ENCODE measurements at regions not wholly inside any gene's neighbourhood (a gene's known extent, or its start where the extent isn't known, plus 50 kb on each side); places are given as distances from the start of the nearest gene placed in this dataset.

DNA sequence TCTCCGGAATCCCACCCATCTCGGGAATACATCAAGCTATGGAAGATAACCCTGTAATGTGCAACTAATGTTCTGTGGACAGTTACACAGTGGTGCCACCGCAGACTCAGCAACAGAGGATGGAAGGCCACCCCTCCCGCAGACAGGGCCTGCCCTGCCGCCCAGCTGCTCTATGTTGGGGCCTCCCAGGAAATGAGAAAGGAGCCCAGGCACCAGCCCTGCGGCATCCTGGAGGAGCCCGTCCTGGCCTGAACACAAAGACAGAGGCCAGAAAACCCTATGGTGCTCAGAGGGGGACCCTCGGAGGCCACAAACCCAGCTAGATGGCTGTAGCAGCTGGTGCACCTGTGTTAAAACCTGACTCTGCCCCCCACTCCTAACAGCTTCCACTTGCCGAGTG lies 216.1 kb upstream of the RPL38 start:
- Mint-ChIP-seq H3K4me1 (peaks cover 2% of the 10 kb centered on the region), H3K36me3 (ENCODE audit: low read depth) (no peaks in the 10 kb centered on the region), H3K4me3 (no peak overlapping the region), H3K9me3 (no peaks in the 10 kb centered on the region), H3K27me3 (no peaks in the 10 kb centered on the region), H3K27ac (no peak overlapping the region)
- CTCF ChIA-PET: no interaction called here
- POLR2A ChIA-PET: no interaction called here
- DNase-seq (no peak), ATAC-seq (ENCODE audit: low read depth) (no peak)
- TF ChIP-seq, protein P1, sequence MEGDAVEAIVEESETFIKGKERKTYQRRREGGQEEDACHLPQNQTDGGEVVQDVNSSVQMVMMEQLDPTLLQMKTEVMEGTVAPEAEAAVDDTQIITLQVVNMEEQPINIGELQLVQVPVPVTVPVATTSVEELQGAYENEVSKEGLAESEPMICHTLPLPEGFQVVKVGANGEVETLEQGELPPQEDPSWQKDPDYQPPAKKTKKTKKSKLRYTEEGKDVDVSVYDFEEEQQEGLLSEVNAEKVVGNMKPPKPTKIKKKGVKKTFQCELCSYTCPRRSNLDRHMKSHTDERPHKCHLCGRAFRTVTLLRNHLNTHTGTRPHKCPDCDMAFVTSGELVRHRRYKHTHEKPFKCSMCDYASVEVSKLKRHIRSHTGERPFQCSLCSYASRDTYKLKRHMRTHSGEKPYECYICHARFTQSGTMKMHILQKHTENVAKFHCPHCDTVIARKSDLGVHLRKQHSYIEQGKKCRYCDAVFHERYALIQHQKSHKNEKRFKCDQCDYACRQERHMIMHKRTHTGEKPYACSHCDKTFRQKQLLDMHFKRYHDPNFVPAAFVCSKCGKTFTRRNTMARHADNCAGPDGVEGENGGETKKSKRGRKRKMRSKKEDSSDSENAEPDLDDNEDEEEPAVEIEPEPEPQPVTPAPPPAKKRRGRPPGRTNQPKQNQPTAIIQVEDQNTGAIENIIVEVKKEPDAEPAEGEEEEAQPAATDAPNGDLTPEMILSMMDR (IDR thresholded peaks at IDR 0.05): no peak
- intact Hi-C loops (cut with micrococcal nuclease): no loop called here

DNA sequence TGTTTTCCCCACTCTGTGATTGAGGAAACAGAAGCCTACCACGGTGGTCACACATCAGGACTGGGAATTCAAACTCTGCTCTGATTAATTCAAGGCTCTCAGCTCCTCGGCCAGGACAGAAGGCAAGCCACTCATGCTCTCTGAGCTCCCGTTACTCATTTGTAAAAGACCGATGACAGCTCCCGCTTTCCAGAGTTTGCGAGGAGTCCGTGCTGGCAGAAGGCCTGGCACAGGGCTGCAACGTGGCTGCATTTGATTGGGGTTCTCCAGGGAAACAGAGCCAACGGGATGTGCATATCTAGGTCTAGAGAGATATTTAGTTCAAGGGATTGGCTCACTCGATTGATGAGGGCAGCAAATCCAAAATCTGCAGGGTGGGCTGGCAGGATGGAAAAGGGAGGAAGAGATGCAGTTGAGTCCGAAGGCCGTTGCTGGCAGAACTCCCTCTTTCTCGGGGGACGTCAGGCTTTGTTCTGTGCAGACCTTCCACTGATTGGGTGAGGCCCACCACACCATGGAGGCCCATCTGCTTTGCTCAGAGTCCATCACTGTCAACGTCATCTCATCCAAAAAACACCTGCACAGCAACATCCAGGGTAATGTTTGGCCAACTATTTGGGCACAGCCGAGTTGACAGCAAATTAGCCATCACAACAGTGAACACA lies 215.5 kb upstream of the RPL38 start:
- H3K9me3 Mint-ChIP-seq: no peaks in the 10 kb centered on the region
- H3K27ac Mint-ChIP-seq: no peak overlapping the region
- no peak overlapping the region for H3K4me3 Mint-ChIP-seq
- H3K4me1 Mint-ChIP-seq: peaks cover 2% of the 10 kb centered on the region
- DNase-seq (no peak), ATAC-seq (ENCODE audit: low read depth) (no peak)
- ChIA-PET CTCF (no interaction called here), POLR2A (no interaction called here)
- TF ChIP-seq, protein P1 (IDR thresholded peaks at IDR 0.05): no peak
- peaks cover 3% of the 10 kb centered on the region for H3K27me3 Mint-ChIP-seq
- intact Hi-C loops (cut with micrococcal nuclease): no loop called here
- H3K36me3 Mint-ChIP-seq (ENCODE audit: low read depth): no peaks in the 10 kb centered on the region

DNA sequence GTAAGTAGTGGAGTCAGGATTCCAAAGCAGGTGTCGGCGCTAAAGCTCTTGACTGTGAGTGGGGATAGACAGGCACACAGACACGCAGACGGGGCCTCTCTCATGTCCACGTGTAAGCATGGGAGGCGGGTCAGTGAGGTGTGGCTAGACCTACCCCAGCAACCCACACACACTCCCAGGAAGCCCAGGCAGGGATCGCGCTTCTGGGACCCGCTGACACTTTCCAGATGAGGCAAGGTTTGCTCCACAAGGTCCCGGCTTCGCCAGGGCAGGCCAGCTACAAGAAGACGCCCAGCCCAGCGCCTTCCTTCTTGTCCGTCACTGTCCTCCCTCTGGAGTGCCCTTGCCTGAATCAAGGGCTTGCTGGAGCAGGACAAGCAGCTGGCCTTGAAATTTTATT lies 213.8 kb upstream of the RPL38 start:
- CTCF ChIA-PET: no interaction called here

DNA sequence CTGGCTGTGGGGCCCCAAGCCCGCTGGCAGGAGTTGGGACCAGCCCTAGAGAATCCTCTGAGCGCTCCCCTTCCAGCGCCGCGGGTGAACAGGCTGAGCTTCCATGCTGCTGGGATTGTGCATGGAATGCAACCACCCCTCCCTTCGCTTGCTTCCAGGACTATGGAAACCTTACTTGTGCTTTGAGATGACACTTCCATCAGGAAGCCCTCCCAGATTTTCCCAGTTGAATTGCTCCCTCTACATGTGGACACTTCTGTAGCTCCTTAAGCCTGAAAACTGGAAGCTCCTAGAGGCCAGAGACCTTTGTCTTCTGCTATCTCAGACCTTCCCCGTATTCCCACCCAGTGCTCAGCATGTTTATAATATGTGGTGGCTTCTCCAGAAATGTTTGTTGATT lies 213.2 kb upstream of the RPL38 start:
- ChIA-PET POLR2A (no interaction called here), CTCF (no interaction called here)
- no peaks in the 10 kb centered on the region for H3K36me3 Mint-ChIP-seq (ENCODE audit: low read depth)
- ATAC-seq (ENCODE audit: low read depth) (no peak), DNase-seq (no peak)
- no peak overlapping the region for H3K4me3 Mint-ChIP-seq
- TF ChIP-seq, protein P1 (IDR thresholded peaks at IDR 0.05): no peak
- no peaks in the 10 kb centered on the region for H3K9me3 Mint-ChIP-seq
- no peaks in the 10 kb centered on the region for H3K4me1 Mint-ChIP-seq
- H3K27ac Mint-ChIP-seq: no peak overlapping the region
- intact Hi-C loops (cut with micrococcal nuclease): no loop called here
- peaks cover 3% of the 10 kb centered on the region for H3K27me3 Mint-ChIP-seq

More for the DNA sequence above, 213.8 kb upstream of the RPL38 start:
- H3K36me3 Mint-ChIP-seq (ENCODE audit: low read depth): no peaks in the 10 kb centered on the region
- ATAC-seq (ENCODE audit: low read depth) (no peak), DNase-seq (no peak)
- peaks cover 3% of the 10 kb centered on the region for H3K27me3 Mint-ChIP-seq
- H3K9me3 Mint-ChIP-seq: no peaks in the 10 kb centered on the region
- peaks cover 2% of the 10 kb centered on the region for H3K4me1 Mint-ChIP-seq
- no peak overlapping the region for H3K27ac Mint-ChIP-seq
- H3K4me3 Mint-ChIP-seq: no peak overlapping the region
- intact Hi-C loops (cut with micrococcal nuclease): no loop called here
- TF ChIP-seq, protein P1 (IDR thresholded peaks at IDR 0.05): no peak
- POLR2A ChIA-PET: no interaction called here

DNA sequence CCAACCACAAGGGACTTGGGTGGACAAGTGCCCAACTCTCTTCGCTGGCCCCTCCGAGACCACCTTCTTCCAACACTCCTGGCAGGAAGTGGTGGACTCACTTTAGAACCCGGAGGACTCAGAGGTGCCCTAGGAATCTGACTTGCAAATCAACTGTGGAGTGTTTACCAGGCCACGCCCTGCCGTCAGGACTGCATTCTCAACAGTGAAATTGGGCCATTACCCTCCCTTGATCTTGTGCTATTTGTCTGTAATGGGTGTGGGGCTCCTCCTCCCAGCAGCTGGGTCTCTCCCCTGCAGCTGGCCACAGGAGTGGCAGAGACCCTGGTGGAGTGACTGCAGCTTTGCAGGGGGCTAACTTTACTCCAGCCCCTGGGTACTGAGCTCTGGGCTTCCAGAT lies 212.2 kb upstream of the RPL38 start:
- no peaks in the 10 kb centered on the region for H3K36me3 Mint-ChIP-seq (ENCODE audit: low read depth)
- POLR2A ChIA-PET: no interaction called here
- DNase-seq (no peak), ATAC-seq (ENCODE audit: low read depth) (no peak)
- no peak overlapping the region for H3K27ac Mint-ChIP-seq
- H3K4me3 Mint-ChIP-seq: no peak overlapping the region
- H3K9me3 Mint-ChIP-seq: no peaks in the 10 kb centered on the region
- peaks cover 3% of the 10 kb centered on the region for H3K27me3 Mint-ChIP-seq
- TF ChIP-seq, protein P1 (IDR thresholded peaks at IDR 0.05): no peak
- intact Hi-C loops (cut with micrococcal nuclease): no loop called here
- CTCF ChIA-PET: no interaction called here
- no peaks in the 10 kb centered on the region for H3K4me1 Mint-ChIP-seq
